ENCODE measurements at regions not wholly inside any gene's neighbourhood (a gene's known extent, or its start where the extent isn't known, plus 50 kb on each side); places are given as distances from the start of the nearest gene placed in this dataset.

- TF ChIP-seq CTCF (IDR thresholded peaks at IDR 0.05): no peak
- H3K4me3 ChIP-seq: no peak overlapping the region
- no peak for DNase-seq (ENCODE audit: low spot score)
- H3K36me3 ChIP-seq: no peaks in the 10 kb centered on the region
- no peak overlapping the region for H3K27ac ChIP-seq
- H3K27me3 ChIP-seq: no peaks in the 10 kb centered on the region
- no peaks in the 10 kb centered on the region for H3K9me3 ChIP-seq
- H3K4me1 ChIP-seq: no peaks in the 10 kb centered on the region
Observed at GRCh38 chr5:99675974-99676373, 747.2 kb upstream of the CHD1 start.

GRCh38 chr5:99674101-99674500, 745.3 kb upstream of the CHD1 start:
- Histone ChIP-seq H3K27ac (no peak overlapping the region), H3K27me3 (no peaks in the 10 kb centered on the region), H3K9me3 (no peaks in the 10 kb centered on the region), H3K4me1 (no peaks in the 10 kb centered on the region), H3K4me3 (no peak overlapping the region), H3K36me3 (no peaks in the 10 kb centered on the region)
- no peak for DNase-seq (ENCODE audit: low spot score)
- TF ChIP-seq CTCF (IDR thresholded peaks at IDR 0.05): no peak

- Histone ChIP-seq H3K9me3 (no peaks in the 10 kb centered on the region), H3K27ac (no peak overlapping the region), H3K4me3 (no peak overlapping the region), H3K36me3 (no peaks in the 10 kb centered on the region), H3K27me3 (no peaks in the 10 kb centered on the region), H3K4me1 (no peaks in the 10 kb centered on the region)
- no peak for TF ChIP-seq CTCF (IDR thresholded peaks at IDR 0.05)
- DNase-seq (ENCODE audit: low spot score): no peak
Observed at GRCh38 chr5:99664972-99665371, 736.2 kb upstream of the CHD1 start.

- TF ChIP-seq CTCF (IDR thresholded peaks at IDR 0.05): no peak
- DNase-seq (ENCODE audit: low spot score): no peak
Observed at GRCh38 chr5:99651298-99651697, 722.5 kb upstream of the CHD1 start.

GRCh38 chr5:99646011-99646647, 717.3 kb upstream of the CHD1 start:
- H3K36me3 ChIP-seq: no peaks in the 10 kb centered on the region
- H3K27me3 ChIP-seq: no peaks in the 10 kb centered on the region
- no peak overlapping the region for H3K4me3 ChIP-seq
- no peak for TF ChIP-seq CTCF (IDR thresholded peaks at IDR 0.05)
- no peaks in the 10 kb centered on the region for H3K4me1 ChIP-seq
- DNase-seq (ENCODE audit: low spot score): no peak
- H3K27ac ChIP-seq: no peak overlapping the region
- no peaks in the 10 kb centered on the region for H3K9me3 ChIP-seq

More at GRCh38 chr5:99651298-99651697, 722.5 kb upstream of the CHD1 start:
- H3K27ac ChIP-seq: no peak overlapping the region
- H3K4me1 ChIP-seq: no peaks in the 10 kb centered on the region
- H3K4me3 ChIP-seq: no peak overlapping the region
- H3K27me3 ChIP-seq: no peaks in the 10 kb centered on the region
- no peaks in the 10 kb centered on the region for H3K36me3 ChIP-seq
- no peaks in the 10 kb centered on the region for H3K9me3 ChIP-seq

- no peaks in the 10 kb centered on the region for H3K36me3 ChIP-seq
- H3K4me3 ChIP-seq: no peak overlapping the region
- no peaks in the 10 kb centered on the region for H3K4me1 ChIP-seq
- DNase-seq (ENCODE audit: low spot score): no peak
- H3K27ac ChIP-seq: no peak overlapping the region
- no peaks in the 10 kb centered on the region for H3K27me3 ChIP-seq
- H3K9me3 ChIP-seq: no peaks in the 10 kb centered on the region
- no peak for TF ChIP-seq CTCF (IDR thresholded peaks at IDR 0.05)
Observed at GRCh38 chr5:99644822-99645221, 716.0 kb upstream of the CHD1 start.

Measured in right atrium auricular region (tissue), 2 donors.